ENCODE measurements at regions not wholly inside any gene's neighbourhood (a gene's known extent, or its start where the extent isn't known, plus 50 kb on each side); places are given as distances from the start of the nearest gene placed in this dataset.

GRCh38 chr2:72015266-72015665 is 132.4 kb downstream of the CYP26B1 start:
- no peak for TF ChIP-seq NR2C1 (IDR thresholded peaks at IDR 0.05)
- TF ChIP-seq CHD2 (IDR thresholded peaks at IDR 0.05; ENCODE audit: borderline replicate concordance, low read depth, low read length), result no peak
- TF ChIP-seq ZBTB4 (CRISPR knock-in tag; IDR thresholded peaks at IDR 0.05), result no peak
- no peak for TF ChIP-seq YY1 (IDR thresholded peaks at IDR 0.05; ENCODE audit: low read depth, low read length)
- no peak for TF ChIP-seq USF2 (IDR thresholded peaks at IDR 0.05; ENCODE audit: borderline replicate concordance, low read depth, low read length)
- TF ChIP-seq NFYB (IDR thresholded peaks at IDR 0.05; ENCODE audit: insufficient read depth, low read depth, low read length), result no peak
- TF ChIP-seq MAX (IDR thresholded peaks at IDR 0.05; ENCODE audit: low read depth, low read length), result no peak

Measured in GM12878 (cell line).